ENCODE measurements at regions not wholly inside any gene's neighbourhood (a gene's known extent, or its start where the extent isn't known, plus 50 kb on each side); places are given as distances from the start of the nearest gene placed in this dataset.

DNA sequence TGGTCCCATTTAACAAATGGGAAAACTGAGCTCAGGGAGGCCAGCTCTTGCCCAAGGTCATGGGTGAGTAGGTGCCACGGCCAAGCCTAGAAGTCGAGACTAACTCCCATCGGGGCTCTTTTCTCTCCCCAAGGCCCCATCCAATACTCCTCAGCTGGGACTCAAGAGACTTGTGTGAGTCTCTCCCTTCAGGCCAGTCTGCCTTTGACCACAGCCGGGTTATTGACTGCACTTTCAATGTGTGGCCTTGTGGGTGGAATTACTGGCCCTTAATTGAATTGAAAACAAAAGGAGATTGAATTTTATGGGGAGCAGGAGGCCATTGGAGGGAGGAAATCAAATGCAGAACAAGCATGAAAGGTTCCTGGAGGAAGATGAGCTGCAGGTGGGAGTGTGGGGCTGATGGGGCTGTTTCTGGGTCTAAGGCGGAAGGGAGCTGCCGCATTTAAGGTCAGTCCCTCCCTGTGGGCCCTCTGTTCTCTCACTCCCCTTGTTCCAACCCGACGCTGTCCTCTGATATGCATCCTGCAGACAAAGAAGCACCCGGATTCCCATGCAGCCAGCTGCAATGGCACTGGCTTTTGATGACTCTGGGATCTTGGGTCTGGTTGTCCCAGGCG, 552.8 kb downstream of the MIAT start:
- H3K9me3 Mint-ChIP-seq: peaks cover 0 to 2% (median 0%) of the 10 kb centered on the region in 9 donors
- no peak overlapping the region for H3K27ac Mint-ChIP-seq
- DNase-seq: no peak
- no peaks in the 10 kb centered on the region for H3K36me3 Mint-ChIP-seq
- peaks cover 16 to 54% (median 43%) of the 10 kb centered on the region in 5 donors for H3K27me3 Mint-ChIP-seq
- H3K4me1 Mint-ChIP-seq: peaks cover 0 to 3% (median 0%) of the 10 kb centered on the region in 4 donors
- ATAC-seq: no peak
- POLR2A ChIA-PET: no interaction called here
- H3K4me3 Mint-ChIP-seq: no peak overlapping the region

DNA sequence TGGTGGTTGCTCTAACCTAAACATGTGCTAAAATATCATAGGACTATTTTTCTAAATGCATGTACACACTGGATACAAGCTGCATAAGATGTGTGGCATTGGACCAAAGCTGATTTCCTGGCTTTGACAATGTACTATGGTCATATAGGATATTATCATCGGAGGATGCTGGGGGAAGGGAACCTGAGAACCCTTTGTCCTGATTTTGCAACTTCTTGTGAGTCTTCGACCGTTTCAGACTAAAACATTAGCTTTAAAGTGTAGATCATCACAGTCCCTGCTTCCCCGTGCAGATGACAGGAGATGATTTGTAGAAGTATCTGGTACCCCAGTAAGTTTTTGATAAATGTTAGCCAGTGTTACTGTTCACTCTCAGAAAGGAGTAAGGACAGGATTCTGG, 554.7 kb downstream of the MIAT start:
- no peak overlapping the region for H3K27ac Mint-ChIP-seq
- POLR2A ChIA-PET: no interaction called here
- ATAC-seq: no peak
- H3K36me3 Mint-ChIP-seq: no peaks in the 10 kb centered on the region
- no peak for DNase-seq
- no peak overlapping the region for H3K4me3 Mint-ChIP-seq
- no peaks in the 10 kb centered on the region for H3K9me3 Mint-ChIP-seq
- peaks cover 19 to 55% (median 45%) of the 10 kb centered on the region in 5 donors for H3K27me3 Mint-ChIP-seq
- peaks cover 0 to 3% (median 0%) of the 10 kb centered on the region in 4 donors for H3K4me1 Mint-ChIP-seq

DNA sequence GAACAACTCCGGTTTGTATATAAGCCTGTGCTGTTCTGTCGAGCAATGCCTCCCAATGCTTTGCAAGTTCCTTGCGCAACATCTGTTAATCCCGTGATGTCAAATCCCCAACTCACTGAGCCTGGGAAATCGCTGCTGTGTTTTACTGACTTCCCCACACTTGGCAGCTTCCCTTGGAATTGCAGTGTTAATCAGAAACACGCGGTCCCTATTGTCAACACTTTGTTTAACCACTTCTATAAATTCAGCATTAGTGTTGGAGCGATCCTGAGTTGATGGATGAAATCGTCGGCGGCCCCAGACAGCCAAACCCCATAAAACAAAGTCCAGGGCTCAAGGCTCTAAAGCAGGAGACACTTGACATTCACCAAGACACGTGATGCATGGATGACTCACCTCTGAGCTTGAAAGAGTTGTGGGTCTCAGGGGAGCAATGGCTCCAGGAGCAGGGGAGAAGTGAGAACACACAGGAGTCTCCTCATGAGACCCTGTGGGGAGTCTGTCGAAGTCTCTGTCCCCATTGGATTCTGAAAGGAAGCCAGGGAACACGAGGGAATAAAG, 555.3 kb downstream of the MIAT start:
- POLR2A ChIA-PET: no interaction called here
- Mint-ChIP-seq H3K4me3 (no peak overlapping the region), H3K4me1 (peaks cover 0 to 3% (median 0%) of the 10 kb centered on the region in 4 donors), H3K27ac (no peak overlapping the region), H3K27me3 (peaks cover 19 to 58% (median 50%) of the 10 kb centered on the region in 5 donors), H3K36me3 (no peaks in the 10 kb centered on the region), H3K9me3 (no peaks in the 10 kb centered on the region)
- ATAC-seq (no peak), DNase-seq (no peak)

DNA sequence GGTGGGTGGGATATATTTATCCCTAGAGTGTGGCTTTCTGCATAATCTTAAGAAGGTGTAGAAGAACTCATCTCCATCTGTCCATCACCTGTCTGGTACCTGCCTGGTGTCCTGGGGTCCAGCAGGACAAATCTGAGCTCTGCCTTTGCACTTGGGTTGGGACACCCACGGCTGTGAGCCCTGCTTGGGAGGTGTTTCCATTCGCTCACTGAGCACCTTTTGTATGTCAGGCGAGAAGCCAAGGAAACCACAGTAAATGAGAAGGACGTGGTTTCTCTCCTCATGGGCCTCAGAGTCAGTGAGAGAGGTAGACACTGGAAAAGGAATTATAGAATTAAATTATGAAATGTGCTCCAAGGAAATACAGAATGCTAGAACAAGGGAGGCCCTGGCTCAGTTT, 555.9 kb downstream of the MIAT start:
- no peak for ATAC-seq
- Mint-ChIP-seq H3K9me3 (no peaks in the 10 kb centered on the region), H3K36me3 (no peaks in the 10 kb centered on the region), H3K27me3 (peaks cover 20 to 58% (median 52%) of the 10 kb centered on the region in 5 donors), H3K27ac (peak overlapping the region in 1 of 10 donors; percentile 58), H3K4me3 (no peak overlapping the region), H3K4me1 (peaks cover 0 to 2% (median 0%) of the 10 kb centered on the region in 4 donors)
- POLR2A ChIA-PET: no interaction called here
- no peak for DNase-seq

DNA sequence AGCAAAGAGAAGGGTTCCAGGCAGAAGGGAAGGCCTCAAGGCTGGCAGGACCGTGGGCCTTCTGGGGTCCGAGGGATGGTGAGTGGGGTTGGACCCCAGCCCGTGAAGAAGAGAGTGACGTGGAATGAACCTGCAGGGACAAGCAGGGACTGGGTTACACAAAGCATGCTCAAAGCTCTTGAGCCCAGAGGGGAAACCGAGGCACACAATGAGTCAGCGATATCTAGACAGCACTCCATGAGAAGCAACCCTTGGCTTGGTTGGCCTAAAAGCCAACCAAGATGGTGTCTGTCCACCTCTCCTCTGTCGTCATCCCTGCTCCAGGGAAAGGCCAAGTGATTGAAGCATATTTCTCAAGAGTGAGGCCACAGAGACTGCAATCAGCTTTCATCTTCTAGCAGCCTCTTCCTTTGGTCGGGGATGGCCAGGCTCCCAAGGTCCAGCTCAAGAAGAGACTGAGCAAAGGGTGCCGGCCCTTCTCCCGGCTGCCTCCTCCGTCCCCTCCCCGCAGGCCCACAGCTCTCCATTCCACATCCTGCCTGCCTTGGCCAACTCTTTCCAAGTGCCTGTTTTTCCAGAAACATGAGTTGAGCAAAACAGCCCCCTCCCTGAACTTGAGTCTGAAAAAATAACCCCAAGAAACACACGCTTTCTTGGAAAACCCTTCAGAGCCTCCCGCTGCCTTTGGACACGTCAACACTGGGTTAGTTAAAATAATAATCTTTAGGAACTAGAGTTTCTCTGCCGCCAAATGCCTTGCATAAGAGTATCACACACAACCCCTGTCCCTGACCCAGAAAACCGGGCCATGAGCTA, 556.6 kb downstream of the MIAT start:
- ATAC-seq: no peak
- H3K27me3 Mint-ChIP-seq: peaks cover 21 to 62% (median 54%) of the 10 kb centered on the region in 5 donors
- POLR2A ChIA-PET: no interaction called here

DNA sequence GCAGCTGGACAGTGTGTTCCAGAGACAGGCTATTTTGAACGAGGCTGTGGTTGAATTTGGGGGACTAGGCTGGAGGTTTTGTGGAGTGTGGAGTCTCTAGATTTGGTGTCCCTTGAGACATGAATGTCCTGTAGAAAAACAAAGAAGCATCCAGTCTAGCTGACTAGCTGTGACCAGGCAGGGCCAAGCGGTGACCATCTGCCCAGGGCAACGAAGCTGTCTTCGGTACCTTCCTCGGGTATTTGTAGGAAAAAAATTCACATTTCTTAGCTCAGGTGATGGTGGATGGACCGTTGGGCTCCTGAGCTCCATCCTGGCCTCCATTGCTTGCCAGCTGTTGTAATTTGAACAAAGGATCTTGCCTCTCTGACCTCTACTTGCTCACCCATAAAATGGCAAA, 557.3 kb downstream of the MIAT start:
- H3K27me3 Mint-ChIP-seq: peaks cover 24 to 69% (median 52%) of the 10 kb centered on the region in 5 donors
- H3K9me3 Mint-ChIP-seq: peaks cover 0 to 2% (median 0%) of the 10 kb centered on the region in 9 donors

More for the DNA sequence above, 556.6 kb downstream of the MIAT start:
- Mint-ChIP-seq H3K27ac (no peak overlapping the region), H3K9me3 (no peaks in the 10 kb centered on the region), H3K4me1 (peaks cover 0 to 2% (median 0%) of the 10 kb centered on the region in 4 donors), H3K4me3 (no peak overlapping the region), H3K36me3 (no peaks in the 10 kb centered on the region)
- no peak for DNase-seq

DNA sequence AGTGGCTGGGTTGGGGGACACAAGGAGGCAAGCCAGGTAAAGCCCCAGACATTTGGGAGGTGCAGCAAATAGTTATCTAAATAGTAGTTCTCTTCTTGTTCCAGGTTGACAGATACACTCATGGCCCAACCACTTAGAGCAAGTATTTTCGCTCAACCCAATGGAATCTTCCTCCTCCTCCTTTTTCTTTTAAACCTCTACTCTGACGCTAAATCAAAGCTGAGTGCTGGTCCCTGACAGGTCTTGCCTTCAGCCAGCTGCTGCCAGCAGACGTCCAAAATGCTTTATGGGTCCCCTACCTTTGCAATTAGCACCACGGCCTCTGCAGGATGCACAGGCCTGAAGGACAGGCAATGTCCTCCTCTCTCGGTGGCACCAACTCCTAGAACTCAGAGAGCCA, 558.5 kb downstream of the MIAT start:
- Mint-ChIP-seq H3K27me3 (peaks cover 26 to 73% (median 53%) of the 10 kb centered on the region in 5 donors), H3K9me3 (peaks cover 0 to 2% (median 0%) of the 10 kb centered on the region in 9 donors), H3K4me3 (no peak overlapping the region), H3K36me3 (no peaks in the 10 kb centered on the region), H3K4me1 (no peaks in the 10 kb centered on the region), H3K27ac (no peak overlapping the region)
- DNase-seq (no peak), ATAC-seq (no peak)
- POLR2A ChIA-PET: no interaction called here

More for the DNA sequence above, 557.3 kb downstream of the MIAT start:
- Mint-ChIP-seq H3K4me1 (peaks cover 0 to under 1% (median 0%) of the 10 kb centered on the region in 4 donors), H3K36me3 (no peaks in the 10 kb centered on the region), H3K4me3 (no peak overlapping the region), H3K27ac (no peak overlapping the region)
- DNase-seq (no peak), ATAC-seq (no peak)
- POLR2A ChIA-PET: no interaction called here

DNA sequence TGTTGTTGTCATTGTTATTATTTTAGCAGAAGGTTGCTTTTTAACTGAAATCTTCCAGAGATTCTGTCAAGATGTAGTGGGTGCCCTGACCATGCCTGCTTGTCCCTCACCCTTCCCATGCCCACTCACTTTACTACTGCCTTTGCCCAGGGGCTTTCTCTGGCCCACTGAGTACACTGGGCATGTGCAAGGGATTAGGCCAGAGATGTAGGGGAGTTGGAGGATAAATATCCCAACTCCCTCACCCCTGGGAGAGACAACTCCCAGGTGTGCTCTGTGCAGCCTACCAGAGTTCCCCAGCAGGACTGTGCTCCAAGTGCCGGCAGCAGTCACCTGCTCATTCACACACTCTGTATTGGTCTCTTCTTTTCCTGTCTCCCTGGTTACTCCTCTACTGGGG, 559.1 kb downstream of the MIAT start:
- POLR2A ChIA-PET: no interaction called here

DNA sequence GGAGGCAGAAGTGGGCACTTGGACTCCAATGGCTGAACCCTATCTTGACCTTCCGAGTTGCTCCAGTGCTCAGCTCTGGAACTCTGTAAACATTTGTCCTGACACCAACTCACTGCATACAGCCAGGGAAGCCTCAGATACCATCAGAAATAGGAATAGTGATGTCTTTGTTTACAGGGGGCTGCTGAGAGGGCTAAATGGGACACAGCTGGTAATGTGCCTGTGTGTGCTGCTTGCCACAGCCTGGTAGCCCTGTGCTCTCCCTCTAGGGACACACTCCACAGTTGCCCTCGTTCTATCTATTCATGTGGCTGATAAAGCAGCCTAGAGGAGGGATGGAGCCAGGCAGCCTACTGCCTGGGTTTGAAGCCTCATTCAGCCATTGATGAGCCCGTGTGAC, 559.8 kb downstream of the MIAT start:
- Mint-ChIP-seq H3K27ac (peak overlapping the region in 1 of 10 donors; percentile 36), H3K4me1 (no peaks in the 10 kb centered on the region), H3K4me3 (no peak overlapping the region), H3K27me3 (peaks cover 23 to 60% (median 42%) of the 10 kb centered on the region in 5 donors), H3K9me3 (peaks cover 0 to 2% (median 0%) of the 10 kb centered on the region in 9 donors), H3K36me3 (no peaks in the 10 kb centered on the region)
- DNase-seq (no peak), ATAC-seq (no peak)
- POLR2A ChIA-PET: no interaction called here

More for the DNA sequence above, 559.1 kb downstream of the MIAT start:
- ATAC-seq: no peak
- Mint-ChIP-seq H3K4me1 (no peaks in the 10 kb centered on the region), H3K36me3 (no peaks in the 10 kb centered on the region), H3K27ac (no peak overlapping the region), H3K9me3 (peaks cover 0 to 2% (median 0%) of the 10 kb centered on the region in 9 donors), H3K27me3 (peaks cover 26 to 67% (median 49%) of the 10 kb centered on the region in 5 donors), H3K4me3 (no peak overlapping the region)
- DNase-seq: no peak

DNA sequence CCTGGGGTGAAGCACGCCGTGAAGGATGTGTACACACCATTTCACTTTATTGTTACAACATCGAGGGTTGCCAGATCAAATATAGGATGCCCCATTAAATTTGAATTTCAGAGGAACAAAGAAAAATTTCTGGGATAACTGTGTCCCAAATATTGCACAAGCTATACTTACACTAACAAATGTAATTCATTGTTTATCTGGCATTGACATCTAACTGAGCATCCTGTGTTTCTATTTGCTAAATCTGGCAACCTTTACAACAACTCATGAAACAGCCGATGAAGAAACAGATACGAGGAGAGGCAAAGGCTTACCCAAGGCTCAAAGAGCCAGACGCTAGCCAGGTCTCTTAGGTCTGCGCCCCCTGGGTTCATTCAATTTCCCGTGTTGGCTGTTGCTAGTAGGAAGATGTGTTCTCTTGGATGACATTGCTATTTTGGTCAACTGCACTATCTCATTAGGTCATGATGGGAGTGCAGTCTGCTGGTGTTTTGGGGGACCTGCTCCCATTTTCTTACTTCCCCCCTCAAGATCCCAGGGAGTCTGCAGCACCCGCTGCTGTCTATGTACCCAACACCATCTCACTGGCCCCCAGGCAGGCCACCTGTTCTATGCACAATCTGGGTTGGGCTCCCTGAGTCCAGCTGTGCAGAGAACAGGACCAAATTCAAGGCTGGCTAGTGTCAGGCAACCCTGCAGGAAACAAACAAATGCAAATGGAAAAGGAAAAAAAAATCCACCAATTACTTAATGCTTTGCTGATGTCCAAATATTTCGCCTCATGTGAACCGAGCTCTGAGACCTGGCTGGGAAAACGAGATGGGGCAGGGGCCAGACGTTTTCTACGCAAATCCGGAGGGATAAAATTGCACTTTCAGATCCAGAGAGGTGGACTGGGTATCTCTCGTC, 560.9 kb downstream of the MIAT start:
- no peaks in the 10 kb centered on the region for H3K36me3 Mint-ChIP-seq
- H3K27ac Mint-ChIP-seq: no peak overlapping the region
- no peak overlapping the region for H3K4me3 Mint-ChIP-seq
- H3K4me1 Mint-ChIP-seq: no peaks in the 10 kb centered on the region
- peaks cover 16 to 49% (median 36%) of the 10 kb centered on the region in 5 donors for H3K27me3 Mint-ChIP-seq
- POLR2A ChIA-PET: no interaction called here
- ATAC-seq (no peak), DNase-seq (no peak)
- H3K9me3 Mint-ChIP-seq: peaks cover 0 to 2% (median 0%) of the 10 kb centered on the region in 9 donors

DNA sequence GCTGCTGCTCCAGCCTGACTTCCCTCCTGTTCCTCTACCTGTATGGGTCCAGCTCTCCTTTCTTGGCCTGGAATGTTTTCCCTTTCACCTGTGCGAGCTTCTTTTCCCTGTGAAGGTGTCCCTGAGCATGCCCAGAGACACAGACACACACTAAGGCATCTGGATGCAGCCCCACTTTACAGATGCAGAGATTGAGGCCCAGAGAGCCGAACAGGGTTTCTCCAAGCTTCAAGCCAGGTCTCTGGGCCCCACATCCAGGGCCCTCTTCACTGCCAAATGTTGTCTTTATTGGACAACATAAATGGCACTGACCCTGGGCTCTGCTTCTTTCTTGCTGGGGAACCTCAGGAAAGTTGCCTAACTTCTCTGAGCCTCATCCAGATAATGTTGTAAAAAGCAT, 561.6 kb downstream of the MIAT start:
- no peaks in the 10 kb centered on the region for H3K36me3 Mint-ChIP-seq
- peaks cover 0 to 2% (median 0%) of the 10 kb centered on the region in 9 donors for H3K9me3 Mint-ChIP-seq
- ATAC-seq (no peak), DNase-seq (no peak)
- H3K27ac Mint-ChIP-seq: no peak overlapping the region
- POLR2A ChIA-PET: no interaction called here
- no peaks in the 10 kb centered on the region for H3K4me1 Mint-ChIP-seq
- no peak overlapping the region for H3K4me3 Mint-ChIP-seq
- H3K27me3 Mint-ChIP-seq: peaks cover 12 to 41% (median 31%) of the 10 kb centered on the region in 5 donors

DNA sequence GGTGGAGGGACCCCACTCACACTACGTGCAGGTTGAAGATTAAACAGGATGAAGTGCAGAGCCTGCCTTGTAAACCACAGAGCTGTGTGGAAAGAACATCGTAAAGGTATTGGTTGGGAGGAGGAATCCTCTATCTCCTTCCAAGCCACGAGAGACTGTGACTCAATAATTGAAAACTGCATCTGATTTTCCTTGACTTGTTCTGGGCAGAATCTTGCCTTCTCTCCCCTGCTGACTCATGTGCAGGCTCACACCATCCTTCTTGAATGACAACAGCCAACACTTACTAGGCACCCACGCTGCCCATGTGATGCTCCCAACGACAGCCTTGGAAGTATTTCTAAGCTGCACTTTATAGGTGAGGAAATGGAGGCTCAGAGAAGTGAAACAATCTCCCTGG, 563.0 kb downstream of the MIAT start:
- POLR2A ChIA-PET: no interaction called here
- H3K27ac Mint-ChIP-seq: no peak overlapping the region
- H3K27me3 Mint-ChIP-seq: peaks cover 7 to 32% (median 23%) of the 10 kb centered on the region in 5 donors
- H3K9me3 Mint-ChIP-seq: peaks cover 0 to 2% (median 0%) of the 10 kb centered on the region in 9 donors
- DNase-seq: no peak
- no peak overlapping the region for H3K4me3 Mint-ChIP-seq
- H3K4me1 Mint-ChIP-seq: no peaks in the 10 kb centered on the region
- ATAC-seq: no peak
- H3K36me3 Mint-ChIP-seq: no peaks in the 10 kb centered on the region

Measured in naive thymus-derived CD8-positive, alpha-beta T cell (primary cell).